A673 (cell line): ENCODE measurements at regions not wholly inside any gene's neighbourhood (a gene's known extent, or its start where the extent isn't known, plus 50 kb on each side); places are given as distances from the start of the nearest gene placed in this dataset.

Experiments
- BruUV-seq: library from RNA; stranded (reverse); fragments of 400-500 nt; replicated peaks from 2 replicates; lab custom pipeline; 2021; lab: Mats Ljungman, UMichigan
- CTCF ChIA-PET: fragments of 300-600 bp; sonication (Branson Sonifier 250); formaldehyde crosslinking; loops from one replicate; lab custom pipeline; 2022; ENCODE audit warnings: antibody characterized with exemption; lab: Charles Lee
- POLR2A ChIA-PET: fragments of 300-600 bp; sonication (Branson Sonifier 250); formaldehyde crosslinking; loops from one replicate; lab custom pipeline; 2022; ENCODE audit warnings: antibody characterized with exemption; ENCODE audit not compliant: low non-redundant PET; lab: Charles Lee
- DNase-seq: peaks from one replicate; pipeline ENCODE4 v3.0.0-alpha.2; 2015; ENCODE audit warnings: low spot score
- H3K27ac ChIP-seq: fragments of 200-600 bp; sonication (generic); 2 replicates; pipeline ENCODE4 v1.5.1; 2016; ENCODE audit warnings: mixed run types, low read depth, mild to moderate bottlenecking, mixed read lengths, antibody characterized with exemption, low read length; ENCODE audit not compliant: poor library complexity, severe bottlenecking
- H3K27me3 ChIP-seq: fragments of 200-600 bp; sonication (generic); replicated peaks from 2 replicates; pipeline ENCODE4 v1.6.1; 2017; ENCODE audit warnings: mixed run types, low read depth, mild to moderate bottlenecking, mixed read lengths, antibody characterized with exemption, low read length; ENCODE audit not compliant: insufficient read depth, poor library complexity
- H3K36me3 ChIP-seq: fragments of 200-600 bp; sonication (generic); 2 replicates; pipeline ENCODE4 v1.6.1; 2016; ENCODE audit warnings: mixed run types, mild to moderate bottlenecking, mixed read lengths, antibody characterized with exemption, low read length; ENCODE audit not compliant: insufficient read depth, poor library complexity, severe bottlenecking
- H3K4me1 ChIP-seq: fragments of 200-600 bp; sonication (generic); 2 replicates; pipeline ENCODE4 v1.6.1; 2017; ENCODE audit warnings: mixed run types, mild to moderate bottlenecking, mixed read lengths, antibody characterized with exemption, low read length; ENCODE audit not compliant: insufficient read depth, poor library complexity, severe bottlenecking
- H3K4me3 ChIP-seq: fragments of 200-600 bp; sonication (generic); 2 replicates; pipeline ENCODE4 v1.5.1; 2016; ENCODE audit warnings: low read depth, mixed run types, mild to moderate bottlenecking, mixed read lengths, low read length; ENCODE audit not compliant: poor library complexity, severe bottlenecking
- H3K9me3 ChIP-seq: fragments of 200-600 bp; sonication (generic); 2 replicates; pipeline ENCODE4 v1.6.1; 2016; ENCODE audit warnings: mixed run types, low read depth, mild to moderate bottlenecking, mixed read lengths, antibody characterized with exemption, low read length; ENCODE audit not compliant: poor library complexity, severe bottlenecking
- EZH2 ChIP-seq: fragments of 200-600 bp; sonication (generic); IDR thresholded peaks from 2 replicates; pipeline ENCODE4 v1.6.1; 2017; ENCODE audit warnings: borderline replicate concordance, low read depth, mild to moderate bottlenecking, mixed read lengths, antibody characterized with exemption, low read length; ENCODE audit not compliant: poor library complexity, severe bottlenecking
- intact Hi-C: fragments of 100-400 bp; cut with micrococcal nuclease; formaldehyde crosslinking; loops from one replicate; pipeline ENCODE4 v1.10.0; 2022; ENCODE audit not compliant: unreplicated experiment
- TF ChIP-seq, protein P1 (sequence below): fragments of 300-800, 200-600 bp; sonication (generic); conservative IDR thresholded peaks from 2 replicates; pipeline ENCODE4 v1.5.1; 2017; ENCODE audit warnings: low read depth, mild to moderate bottlenecking, antibody characterized with exemption, low read length, moderate library complexity, mixed read lengths

DNA sequence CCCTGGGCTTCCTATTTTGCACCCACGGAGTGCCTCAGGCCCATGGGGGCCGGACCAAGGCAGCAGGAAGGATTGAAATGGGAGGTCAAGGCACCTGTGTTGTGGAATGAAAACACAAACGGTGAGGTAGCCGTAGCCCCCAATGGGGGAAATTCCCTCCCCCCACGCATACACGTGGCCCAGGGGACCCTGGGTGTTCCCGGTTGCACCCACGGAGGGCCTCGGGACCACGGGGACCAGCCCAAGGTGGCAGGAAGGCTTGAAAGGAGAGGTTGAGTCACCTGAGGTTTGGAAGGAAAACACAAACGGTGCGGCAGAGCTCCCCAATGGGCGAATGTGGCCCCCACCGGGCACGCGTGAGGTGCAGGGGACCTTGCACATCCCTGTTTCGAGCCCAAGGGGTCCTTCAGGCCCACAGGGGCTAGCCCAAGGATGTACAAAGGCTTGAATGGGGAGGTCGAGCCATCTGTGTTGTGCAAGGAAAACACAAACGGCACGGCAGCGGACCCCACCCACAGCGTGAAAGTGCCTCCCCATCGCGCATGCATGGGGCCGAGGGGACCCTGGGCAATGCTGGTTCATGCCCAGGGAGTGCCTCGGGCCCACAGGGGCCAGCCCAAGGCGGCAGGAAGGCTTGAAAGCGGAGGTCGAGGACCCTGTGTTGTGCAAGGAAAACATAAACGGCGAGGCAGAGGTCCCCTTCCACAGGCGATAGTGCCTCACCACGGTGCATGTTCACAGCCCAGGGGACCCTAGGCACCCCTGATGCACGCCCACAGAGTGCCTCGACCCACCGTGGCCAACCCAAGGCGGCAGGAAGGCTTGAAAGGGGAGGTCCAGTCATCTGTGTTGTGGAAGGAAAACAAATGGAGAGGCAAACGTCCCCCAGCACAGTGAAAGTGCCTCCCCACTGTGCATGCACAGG lies 376.7 kb downstream of the ALG10 start:
- H3K9me3 ChIP-seq = peaks cover 24% of the 10 kb centered on the region
- intact Hi-C loops = no loop called here
- H3K4me1 ChIP-seq = no peaks in the 10 kb centered on the region
- H3K27me3 ChIP-seq = no peaks in the 10 kb centered on the region
- ChIA-PET CTCF (no interaction called here), POLR2A (no interaction called here)
- H3K27ac ChIP-seq = no peak overlapping the region
- H3K36me3 ChIP-seq = no peaks in the 10 kb centered on the region
- TF ChIP-seq, protein P1, sequence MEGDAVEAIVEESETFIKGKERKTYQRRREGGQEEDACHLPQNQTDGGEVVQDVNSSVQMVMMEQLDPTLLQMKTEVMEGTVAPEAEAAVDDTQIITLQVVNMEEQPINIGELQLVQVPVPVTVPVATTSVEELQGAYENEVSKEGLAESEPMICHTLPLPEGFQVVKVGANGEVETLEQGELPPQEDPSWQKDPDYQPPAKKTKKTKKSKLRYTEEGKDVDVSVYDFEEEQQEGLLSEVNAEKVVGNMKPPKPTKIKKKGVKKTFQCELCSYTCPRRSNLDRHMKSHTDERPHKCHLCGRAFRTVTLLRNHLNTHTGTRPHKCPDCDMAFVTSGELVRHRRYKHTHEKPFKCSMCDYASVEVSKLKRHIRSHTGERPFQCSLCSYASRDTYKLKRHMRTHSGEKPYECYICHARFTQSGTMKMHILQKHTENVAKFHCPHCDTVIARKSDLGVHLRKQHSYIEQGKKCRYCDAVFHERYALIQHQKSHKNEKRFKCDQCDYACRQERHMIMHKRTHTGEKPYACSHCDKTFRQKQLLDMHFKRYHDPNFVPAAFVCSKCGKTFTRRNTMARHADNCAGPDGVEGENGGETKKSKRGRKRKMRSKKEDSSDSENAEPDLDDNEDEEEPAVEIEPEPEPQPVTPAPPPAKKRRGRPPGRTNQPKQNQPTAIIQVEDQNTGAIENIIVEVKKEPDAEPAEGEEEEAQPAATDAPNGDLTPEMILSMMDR = no peak
- TF ChIP-seq EZH2 = no peak
- no peak for DNase-seq
- H3K4me3 ChIP-seq = no peak overlapping the region
- BruUV-seq = no TSS peak

GRCh38 chr12:34399631-34400410 lies 377.5 kb downstream of the ALG10 start:
- TF ChIP-seq, protein P1 = no peak
- TF ChIP-seq EZH2 = no peak
- H3K4me1 ChIP-seq = no peaks in the 10 kb centered on the region
- H3K36me3 ChIP-seq = no peaks in the 10 kb centered on the region
- POLR2A ChIA-PET = no interaction called here
- no peak for DNase-seq
- no peak overlapping the region for H3K27ac ChIP-seq
- BruUV-seq = no TSS peak
- CTCF ChIA-PET = no interaction called here
- H3K9me3 ChIP-seq = peaks cover 26% of the 10 kb centered on the region
- H3K27me3 ChIP-seq = no peaks in the 10 kb centered on the region
- intact Hi-C loops = no loop called here
- no peak overlapping the region for H3K4me3 ChIP-seq

DNA sequence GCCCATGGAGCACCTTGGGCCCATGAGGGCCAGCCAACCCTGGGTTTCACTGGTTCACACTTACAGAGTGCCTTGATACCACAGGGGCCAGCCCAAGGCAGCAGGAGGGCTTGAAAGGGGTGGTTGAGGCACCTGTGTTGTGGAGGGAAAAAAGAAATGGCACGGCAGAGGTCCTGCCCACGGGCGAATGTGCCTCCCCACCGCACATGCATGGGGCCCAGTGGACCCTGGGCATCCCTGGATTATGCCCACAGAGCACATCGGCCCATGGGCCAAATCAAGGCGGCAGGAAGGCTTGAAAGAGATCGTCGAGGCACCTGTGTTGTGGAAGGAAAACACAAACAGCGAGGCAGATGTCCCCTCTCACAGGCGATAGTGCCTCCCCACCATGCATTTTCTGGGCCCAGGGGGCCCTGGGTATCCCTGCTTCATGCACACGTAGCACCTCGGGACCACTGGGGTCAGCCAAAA lies 378.1 kb downstream of the ALG10 start:
- Histone ChIP-seq H3K9me3 (peaks cover 31% of the 10 kb centered on the region), H3K4me3 (no peak overlapping the region), H3K4me1 (no peaks in the 10 kb centered on the region), H3K27ac (no peak overlapping the region), H3K27me3 (no peaks in the 10 kb centered on the region), H3K36me3 (no peaks in the 10 kb centered on the region)
- intact Hi-C loops = no loop called here
- no TSS peak for BruUV-seq
- POLR2A ChIA-PET = no interaction called here
- DNase-seq = no peak
- CTCF ChIA-PET = no interaction called here
- TF ChIP-seq, protein P1 = no peak
- TF ChIP-seq EZH2 = no peak
